GM12878 (cell line): ENCODE measurements at regions not wholly inside any gene's neighbourhood (a gene's known extent, or its start where the extent isn't known, plus 50 kb on each side); places are given as distances from the start of the nearest gene placed in this dataset.

Source experiments
- DPF2 ChIP-seq: fragments of 450-650 bp; IDR thresholded peaks from 2 replicates; pipeline ENCODE4 v1.6.1; 2017; ENCODE audit warnings: mild to moderate bottlenecking
- NFXL1 ChIP-seq: fragments of 450-650 bp; IDR thresholded peaks from 2 replicates; pipeline ENCODE4 v1.6.1; 2017; ENCODE audit warnings: antibody characterized with exemption, mild to moderate bottlenecking, borderline replicate concordance
- ZNF24 ChIP-seq: fragments of 450-650 bp; IDR thresholded peaks from 2 replicates; pipeline ENCODE4 v1.6.1; 2017; ENCODE audit warnings: antibody characterized with exemption, mild to moderate bottlenecking
- ZNF384 ChIP-seq: IDR thresholded peaks from 2 replicates; pipeline ENCODE4 v1.6.1; 2012; ENCODE audit warnings: low read depth, mild to moderate bottlenecking, low read length, improper control_type of control experiment, borderline replicate concordance
- TF ChIP-seq, protein P1 (sequence below): fragments of 450-650 bp; formaldehyde crosslinking; IDR thresholded peaks from 2 replicates; pipeline ENCODE4 v1.5.0; 2022; ENCODE audit warnings: mild to moderate bottlenecking, missing genetic modification characterization
- TF ChIP-seq, protein P2 (sequence below): IDR thresholded peaks from 2 replicates; pipeline ENCODE4 v1.6.1; 2012; ENCODE audit warnings: low read depth, low read length, improper control_type of control experiment
- TF ChIP-seq, protein P3 (sequence below): fragments of 450-650 bp; formaldehyde crosslinking; IDR thresholded peaks from 2 replicates; pipeline ENCODE4 v1.4.0; 2022; ENCODE audit warnings: mild to moderate bottlenecking, moderate library complexity
- TF ChIP-seq, protein P4 (sequence below): IDR thresholded peaks from 2 replicates; pipeline ENCODE4 v1.6.1; 2012; ENCODE audit warnings: low read depth, low read length, improper control_type of control experiment

DNA sequence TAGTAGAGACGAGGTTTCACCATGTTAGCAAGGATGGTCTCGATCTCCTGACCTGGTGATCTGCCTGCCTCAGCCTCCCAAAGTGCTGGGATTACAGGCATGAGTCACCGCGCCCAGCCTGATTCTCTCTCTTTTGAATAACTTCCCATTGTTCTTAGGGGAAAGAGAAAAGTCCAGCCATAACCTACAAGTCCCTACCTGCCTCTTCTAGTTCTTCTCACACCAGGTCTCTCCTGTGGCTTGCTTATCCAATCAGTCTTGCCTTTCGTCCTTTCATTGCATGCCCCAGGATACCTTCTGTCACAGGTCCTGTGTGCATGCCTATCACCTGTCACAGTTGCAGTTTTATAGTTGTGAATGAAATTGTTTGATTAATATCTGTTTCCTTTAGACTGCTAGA lies 148.1 kb downstream of the SLC4A3 start (continued):
- TF ChIP-seq, protein P1, sequence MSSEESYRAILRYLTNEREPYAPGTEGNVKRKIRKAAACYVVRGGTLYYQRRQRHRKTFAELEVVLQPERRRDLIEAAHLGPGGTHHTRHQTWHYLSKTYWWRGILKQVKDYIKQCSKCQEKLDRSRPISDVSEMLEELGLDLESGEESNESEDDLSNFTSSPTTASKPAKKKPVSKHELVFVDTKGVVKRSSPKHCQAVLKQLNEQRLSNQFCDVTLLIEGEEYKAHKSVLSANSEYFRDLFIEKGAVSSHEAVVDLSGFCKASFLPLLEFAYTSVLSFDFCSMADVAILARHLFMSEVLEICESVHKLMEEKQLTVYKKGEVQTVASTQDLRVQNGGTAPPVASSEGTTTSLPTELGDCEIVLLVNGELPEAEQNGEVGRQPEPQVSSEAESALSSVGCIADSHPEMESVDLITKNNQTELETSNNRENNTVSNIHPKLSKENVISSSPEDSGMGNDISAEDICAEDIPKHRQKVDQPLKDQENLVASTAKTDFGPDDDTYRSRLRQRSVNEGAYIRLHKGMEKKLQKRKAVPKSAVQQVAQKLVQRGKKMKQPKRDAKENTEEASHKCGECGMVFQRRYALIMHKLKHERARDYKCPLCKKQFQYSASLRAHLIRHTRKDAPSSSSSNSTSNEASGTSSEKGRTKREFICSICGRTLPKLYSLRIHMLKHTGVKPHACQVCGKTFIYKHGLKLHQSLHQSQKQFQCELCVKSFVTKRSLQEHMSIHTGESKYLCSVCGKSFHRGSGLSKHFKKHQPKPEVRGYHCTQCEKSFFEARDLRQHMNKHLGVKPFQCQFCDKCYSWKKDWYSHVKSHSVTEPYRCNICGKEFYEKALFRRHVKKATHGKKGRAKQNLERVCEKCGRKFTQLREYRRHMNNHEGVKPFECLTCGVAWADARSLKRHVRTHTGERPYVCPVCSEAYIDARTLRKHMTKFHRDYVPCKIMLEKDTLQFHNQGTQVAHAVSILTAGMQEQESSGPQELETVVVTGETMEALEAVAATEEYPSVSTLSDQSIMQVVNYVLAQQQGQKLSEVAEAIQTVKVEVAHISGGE (CRISPR knock-in tag) = no peak
- TF ChIP-seq, protein P2, sequence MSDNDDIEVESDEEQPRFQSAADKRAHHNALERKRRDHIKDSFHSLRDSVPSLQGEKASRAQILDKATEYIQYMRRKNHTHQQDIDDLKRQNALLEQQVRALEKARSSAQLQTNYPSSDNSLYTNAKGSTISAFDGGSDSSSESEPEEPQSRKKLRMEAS = no peak
- no peak for TF ChIP-seq NFXL1
- no peak for TF ChIP-seq ZNF24
- no peak for TF ChIP-seq DPF2
- TF ChIP-seq ZNF384 = no peak
- TF ChIP-seq, protein P3, sequence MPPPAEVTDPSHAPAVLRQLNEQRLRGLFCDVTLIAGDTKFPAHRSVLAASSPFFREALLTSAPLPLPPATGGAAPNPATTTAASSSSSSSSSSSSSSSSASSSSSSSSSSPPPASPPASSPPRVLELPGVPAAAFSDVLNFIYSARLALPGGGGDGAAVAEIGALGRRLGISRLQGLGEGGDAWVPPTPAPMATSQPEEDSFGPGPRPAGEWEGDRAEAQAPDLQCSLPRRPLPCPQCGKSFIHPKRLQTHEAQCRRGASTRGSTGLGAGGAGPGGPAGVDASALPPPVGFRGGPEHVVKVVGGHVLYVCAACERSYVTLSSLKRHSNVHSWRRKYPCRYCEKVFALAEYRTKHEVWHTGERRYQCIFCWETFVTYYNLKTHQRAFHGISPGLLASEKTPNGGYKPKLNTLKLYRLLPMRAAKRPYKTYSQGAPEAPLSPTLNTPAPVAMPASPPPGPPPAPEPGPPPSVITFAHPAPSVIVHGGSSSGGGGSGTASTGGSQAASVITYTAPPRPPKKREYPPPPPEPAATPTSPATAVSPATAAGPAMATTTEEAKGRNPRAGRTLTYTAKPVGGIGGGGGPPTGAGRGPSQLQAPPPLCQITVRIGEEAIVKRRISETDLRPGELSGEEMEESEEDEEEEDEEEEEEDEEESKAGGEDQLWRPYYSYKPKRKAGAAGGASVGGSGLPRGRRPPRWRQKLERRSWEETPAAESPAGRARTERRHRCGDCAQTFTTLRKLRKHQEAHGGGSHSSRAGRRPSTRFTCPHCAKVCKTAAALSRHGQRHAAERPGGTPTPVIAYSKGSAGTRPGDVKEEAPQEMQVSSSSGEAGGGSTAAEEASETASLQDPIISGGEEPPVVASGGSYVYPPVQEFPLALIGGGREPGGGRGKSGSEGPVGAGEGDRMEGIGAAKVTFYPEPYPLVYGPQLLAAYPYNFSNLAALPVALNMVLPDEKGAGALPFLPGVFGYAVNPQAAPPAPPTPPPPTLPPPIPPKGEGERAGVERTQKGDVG (CRISPR knock-in tag) = no peak
- TF ChIP-seq, protein P4, sequence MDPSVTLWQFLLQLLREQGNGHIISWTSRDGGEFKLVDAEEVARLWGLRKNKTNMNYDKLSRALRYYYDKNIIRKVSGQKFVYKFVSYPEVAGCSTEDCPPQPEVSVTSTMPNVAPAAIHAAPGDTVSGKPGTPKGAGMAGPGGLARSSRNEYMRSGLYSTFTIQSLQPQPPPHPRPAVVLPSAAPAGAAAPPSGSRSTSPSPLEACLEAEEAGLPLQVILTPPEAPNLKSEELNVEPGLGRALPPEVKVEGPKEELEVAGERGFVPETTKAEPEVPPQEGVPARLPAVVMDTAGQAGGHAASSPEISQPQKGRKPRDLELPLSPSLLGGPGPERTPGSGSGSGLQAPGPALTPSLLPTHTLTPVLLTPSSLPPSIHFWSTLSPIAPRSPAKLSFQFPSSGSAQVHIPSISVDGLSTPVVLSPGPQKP = no peak
